ENCODE measurements at regions not wholly inside any gene's neighbourhood (a gene's known extent, or its start where the extent isn't known, plus 50 kb on each side); places are given as distances from the start of the nearest gene placed in this dataset.

GRCh38 chr3:177318559-177318958 lies 121.3 kb upstream of the TBL1XR1 start:
- DNase-seq (ENCODE audit: low read depth, low spot score): no peak
- CTCF ChIA-PET: no interaction called here
- POLR2A ChIA-PET: no interaction called here
- no peak overlapping the region for H3K4me3 ChIP-seq (ENCODE audit: low read depth, low read length)
- no peak for TF ChIP-seq CTCF (IDR thresholded peaks at IDR 0.05; ENCODE audit: insufficient read depth, low read length, missing control alignments)

- no peak for DNase-seq (ENCODE audit: low read depth, low spot score)
- ChIA-PET CTCF (no interaction called here), POLR2A (no interaction called here)
- H3K4me3 ChIP-seq (ENCODE audit: low read depth, low read length): no peak overlapping the region
- TF ChIP-seq CTCF (IDR thresholded peaks at IDR 0.05; ENCODE audit: insufficient read depth, low read length, missing control alignments): no peak
Observed at GRCh38 chr3:177320765-177321247, 123.5 kb upstream of the TBL1XR1 start.

GRCh38 chr3:177321819-177322218 lies 124.5 kb upstream of the TBL1XR1 start:
- CTCF ChIA-PET: no interaction called here
- TF ChIP-seq CTCF (IDR thresholded peaks at IDR 0.05; ENCODE audit: insufficient read depth, low read length, missing control alignments): no peak
- DNase-seq (ENCODE audit: low read depth, low spot score): no peak
- no peak overlapping the region for H3K4me3 ChIP-seq (ENCODE audit: low read depth, low read length)
- POLR2A ChIA-PET: no interaction called here

- no peak for TF ChIP-seq CTCF (IDR thresholded peaks at IDR 0.05; ENCODE audit: insufficient read depth, low read length, missing control alignments)
- no peak overlapping the region for H3K4me3 ChIP-seq (ENCODE audit: low read depth, low read length)
- POLR2A ChIA-PET: no interaction called here
- CTCF ChIA-PET: interaction anchor here (1.3 kb wide), 1 partner anchor 10 kb away, joined by 3 read pairs; no protein-coding TSS in a partner anchor
- DNase-seq (ENCODE audit: low read depth, low spot score): no peak
Observed at GRCh38 chr3:177322881-177323280, 125.6 kb upstream of the TBL1XR1 start.

GRCh38 chr3:177329854-177330253 lies 132.6 kb upstream of the TBL1XR1 start:
- CTCF ChIA-PET: no interaction called here
- POLR2A ChIA-PET: no interaction called here
- H3K4me3 ChIP-seq (ENCODE audit: low read depth, low read length): no peak overlapping the region
- TF ChIP-seq CTCF (IDR thresholded peaks at IDR 0.05; ENCODE audit: insufficient read depth, low read length, missing control alignments): no peak
- no peak for DNase-seq (ENCODE audit: low read depth, low spot score)

GRCh38 chr3:177330779-177331178 lies 133.5 kb upstream of the TBL1XR1 start:
- POLR2A ChIA-PET: no interaction called here
- H3K4me3 ChIP-seq (ENCODE audit: low read depth, low read length): no peak overlapping the region
- TF ChIP-seq CTCF (IDR thresholded peaks at IDR 0.05; ENCODE audit: insufficient read depth, low read length, missing control alignments): no peak
- DNase-seq (ENCODE audit: low read depth, low spot score): no peak
- CTCF ChIA-PET: interaction anchor here (0.7 kb wide), 1 partner anchor 280 kb away, joined by 3 read pairs; no protein-coding TSS in a partner anchor

All from AG04449 (cell line).